Mesenteric fat pad (tissue), 1 donor: ENCODE measurements at regions not wholly inside any gene's neighbourhood (a gene's known extent, or its start where the extent isn't known, plus 50 kb on each side); places are given as distances from the start of the nearest gene placed in this dataset.

ENCODE experiments used
- DNase-seq: peaks from one replicate; pipeline ENCODE4 v3.0.0-alpha.2; 2020; ENCODE audit warnings: low spot score
- donor health status: DM: yes; HTN: yes; CAD: no.

DNA sequence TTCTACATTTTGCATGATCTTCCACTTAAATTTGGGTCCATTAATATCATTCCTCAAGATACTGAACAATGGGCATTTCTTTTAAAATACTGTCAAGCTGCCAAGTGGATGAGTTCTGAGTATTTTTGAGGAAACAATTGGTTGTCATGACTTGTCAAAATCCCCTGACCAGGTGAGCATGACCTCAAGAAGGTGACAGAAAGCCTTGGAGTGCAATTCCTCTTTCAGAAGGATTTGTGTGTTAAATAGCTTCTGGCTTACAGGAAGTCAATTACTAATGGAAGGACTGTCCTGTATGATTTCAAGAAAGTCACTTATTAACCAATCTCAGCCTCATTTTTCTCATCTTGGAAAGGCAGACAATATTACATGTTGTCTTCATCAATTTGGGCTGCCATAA, 460.6 kb downstream of the TSN start:
- DNase-seq = no peak

DNA sequence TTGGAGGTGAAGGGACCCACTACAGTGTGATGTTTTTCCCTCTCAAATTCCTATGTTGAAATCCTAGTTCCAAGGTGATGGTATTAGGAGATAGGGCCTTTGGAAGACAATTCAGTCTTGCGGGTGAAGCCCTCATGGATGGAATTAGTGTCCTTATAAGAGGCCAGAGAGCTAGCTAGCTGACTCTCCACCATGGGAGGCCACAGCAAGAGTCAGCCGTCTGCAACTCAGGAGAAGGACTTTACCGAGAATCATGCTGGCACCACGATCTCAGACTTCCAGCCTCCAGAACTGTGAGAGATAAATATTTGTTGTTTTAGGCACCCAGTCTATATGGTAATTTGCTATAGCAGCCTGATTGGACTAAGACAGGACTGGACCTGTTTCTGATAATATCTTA, 461.4 kb downstream of the TSN start:
- no peak for DNase-seq

DNA sequence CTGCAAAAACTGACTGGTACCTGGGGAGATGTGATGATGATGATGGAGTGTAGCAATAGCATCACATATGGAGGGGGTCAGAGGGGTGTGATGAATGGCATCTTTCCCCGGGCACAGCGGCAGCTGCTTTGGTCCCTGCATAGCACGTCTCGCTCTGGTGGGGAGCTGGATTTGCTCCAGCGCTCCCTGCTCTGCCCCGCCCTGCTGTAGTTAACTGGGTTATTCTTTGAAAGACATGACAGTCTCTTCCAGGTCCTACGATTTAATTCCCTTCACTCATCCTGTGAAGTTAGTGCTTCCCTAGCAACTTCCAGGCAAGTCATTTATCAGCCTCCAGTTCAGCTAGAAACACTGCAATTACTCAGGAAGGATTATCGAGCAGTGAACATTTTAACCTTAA, 463.1 kb downstream of the TSN start:
- DNase-seq = no peak

DNA sequence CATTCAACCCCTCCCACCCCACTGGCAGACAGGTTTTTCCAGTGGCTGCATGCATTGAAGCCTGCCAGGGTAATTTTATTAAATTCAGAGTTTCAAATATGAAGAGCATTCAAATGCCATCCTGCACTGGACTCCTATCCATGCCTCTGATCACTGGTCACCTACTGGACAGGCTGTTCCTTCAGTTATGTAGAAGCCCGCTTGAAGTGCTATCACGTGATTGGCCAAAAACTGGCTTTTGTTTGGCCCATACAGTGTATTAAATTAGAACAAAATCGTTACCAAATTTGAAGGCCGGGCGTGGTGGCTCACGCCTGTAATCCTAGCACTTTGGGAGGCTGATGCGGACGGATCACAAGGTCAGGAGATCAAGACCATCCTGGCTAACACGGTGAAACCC, 464.1 kb downstream of the TSN start:
- no peak for DNase-seq

DNA sequence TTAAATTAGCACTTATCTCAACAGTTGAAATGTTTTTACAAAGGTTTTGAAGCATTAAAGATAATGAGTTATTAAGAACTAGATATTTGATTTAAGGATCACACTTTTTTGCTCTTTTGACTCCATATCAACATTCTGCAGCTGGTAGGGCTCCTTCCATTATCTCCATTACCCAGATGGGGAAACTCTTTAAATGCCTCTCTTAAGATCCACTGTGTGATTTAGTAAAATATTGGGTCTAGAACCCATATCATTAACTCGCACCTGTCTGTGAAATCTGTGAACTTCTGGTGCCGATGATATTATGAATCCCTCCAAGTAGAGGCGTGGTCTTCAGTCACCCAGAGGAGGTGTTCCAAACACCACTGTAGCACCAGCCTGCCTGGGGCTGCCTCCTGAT, 466.2 kb downstream of the TSN start:
- no peak for DNase-seq

DNA sequence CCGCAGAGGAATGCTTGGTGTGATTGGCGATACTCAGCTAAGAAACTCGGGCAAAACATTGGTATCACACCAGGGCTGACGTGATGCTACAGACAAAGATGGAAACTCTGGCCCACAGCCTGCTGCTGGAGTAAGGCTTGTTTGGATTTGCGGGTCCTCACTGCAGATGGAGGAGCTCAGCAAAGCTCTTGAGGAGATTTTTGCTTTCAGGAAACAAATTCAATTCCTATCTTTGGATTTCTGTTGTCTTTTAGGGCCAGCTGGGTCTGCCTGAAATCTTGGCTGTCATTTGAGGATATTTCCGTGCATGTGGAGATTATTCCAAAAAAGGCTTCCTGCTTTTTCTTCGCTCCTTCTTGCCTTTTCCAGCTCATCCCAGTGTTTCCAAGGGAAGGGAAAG, 475.8 kb downstream of the TSN start:
- no peak for DNase-seq

DNA sequence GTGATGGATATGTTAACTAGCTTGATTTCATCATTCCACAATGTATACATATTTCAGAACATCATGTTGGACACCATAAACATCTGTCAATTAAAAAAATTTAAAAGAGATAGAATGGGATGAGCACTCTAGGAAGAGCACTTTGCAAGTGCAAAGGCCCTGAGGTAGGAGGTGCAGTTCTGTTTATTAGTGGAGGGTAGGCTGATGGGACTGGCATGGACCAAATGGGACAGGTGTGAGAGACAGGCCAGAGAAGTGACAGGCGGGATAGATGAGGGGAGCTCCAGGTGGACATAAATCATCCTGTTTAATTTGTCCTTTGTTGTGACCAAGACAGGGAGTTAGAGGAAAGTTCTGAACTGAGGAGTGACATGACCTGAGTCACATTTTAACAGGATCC, 477.9 kb downstream of the TSN start:
- DNase-seq = no peak

DNA sequence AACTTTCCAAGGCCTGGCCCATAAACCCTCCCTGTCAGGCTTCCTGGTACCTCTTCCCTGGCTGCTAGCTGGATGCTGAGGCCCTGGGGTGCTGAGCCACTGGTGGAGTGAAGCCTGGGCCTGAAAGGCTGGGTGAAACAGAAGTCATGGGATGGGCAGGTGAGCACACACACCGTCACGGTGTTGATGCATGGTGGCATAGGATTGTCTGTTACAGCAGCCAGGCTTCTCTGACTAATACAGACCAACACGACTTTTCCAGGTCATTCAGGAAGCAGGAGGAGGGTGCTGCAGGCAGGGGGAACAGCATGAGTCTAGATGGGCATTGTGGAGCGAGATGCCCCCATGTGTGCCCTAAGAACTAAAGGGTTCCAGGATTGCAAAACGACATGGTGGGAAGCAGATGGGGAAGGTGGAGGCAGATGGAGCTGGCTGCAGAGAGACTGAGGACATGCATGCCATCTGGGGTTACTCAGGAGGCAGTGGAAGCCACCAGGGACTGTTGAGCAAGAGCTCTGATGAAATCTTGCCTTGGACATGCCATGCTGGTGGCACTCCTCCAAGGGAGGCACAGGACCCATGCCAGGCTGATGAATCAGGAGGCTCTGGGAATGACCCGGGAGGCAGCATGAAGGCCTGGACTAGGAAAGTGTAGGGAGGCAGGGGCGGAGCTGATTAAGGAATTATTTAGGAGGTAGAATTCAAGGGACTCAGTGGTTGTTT, 480.9 kb downstream of the TSN start:
- no peak for DNase-seq

DNA sequence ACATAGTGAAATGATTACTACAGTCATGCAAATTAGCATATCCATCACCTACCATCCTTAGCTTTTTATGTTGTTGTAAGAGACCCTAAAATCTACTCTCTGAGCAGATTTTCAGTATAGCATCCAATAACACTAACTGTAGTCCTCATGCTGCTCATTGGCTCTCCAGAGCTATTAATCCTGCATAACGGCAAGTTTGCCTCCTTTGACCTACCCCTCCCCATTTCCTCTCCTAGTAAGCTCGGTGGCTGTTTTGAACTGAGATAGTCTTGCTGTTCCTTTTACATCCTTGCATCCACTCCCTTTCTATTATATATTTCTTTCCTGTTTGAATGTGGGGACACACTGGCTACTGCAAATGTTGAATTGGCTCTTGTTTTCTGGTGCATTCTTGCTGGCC, 481.5 kb downstream of the TSN start:
- no peak for DNase-seq

DNA sequence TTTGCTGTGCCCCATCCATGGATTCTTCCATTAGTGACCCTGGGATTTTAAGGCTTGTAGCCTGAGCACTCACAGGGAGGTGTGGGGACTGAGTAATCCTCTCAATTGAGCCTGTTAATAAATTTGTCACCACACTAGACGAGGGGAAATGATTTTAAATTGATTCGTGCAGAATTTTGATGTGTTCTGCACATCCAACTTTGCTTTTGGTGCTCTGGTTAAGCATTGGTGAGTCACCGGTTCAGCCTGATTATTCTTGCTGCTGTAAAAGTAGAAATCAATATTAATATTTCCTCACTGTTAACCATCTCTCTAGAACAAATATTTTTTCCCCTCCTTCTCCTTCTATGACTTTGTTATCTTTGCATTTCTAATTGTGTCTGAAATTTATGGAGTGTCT, 482.0 kb downstream of the TSN start:
- no peak for DNase-seq

DNA sequence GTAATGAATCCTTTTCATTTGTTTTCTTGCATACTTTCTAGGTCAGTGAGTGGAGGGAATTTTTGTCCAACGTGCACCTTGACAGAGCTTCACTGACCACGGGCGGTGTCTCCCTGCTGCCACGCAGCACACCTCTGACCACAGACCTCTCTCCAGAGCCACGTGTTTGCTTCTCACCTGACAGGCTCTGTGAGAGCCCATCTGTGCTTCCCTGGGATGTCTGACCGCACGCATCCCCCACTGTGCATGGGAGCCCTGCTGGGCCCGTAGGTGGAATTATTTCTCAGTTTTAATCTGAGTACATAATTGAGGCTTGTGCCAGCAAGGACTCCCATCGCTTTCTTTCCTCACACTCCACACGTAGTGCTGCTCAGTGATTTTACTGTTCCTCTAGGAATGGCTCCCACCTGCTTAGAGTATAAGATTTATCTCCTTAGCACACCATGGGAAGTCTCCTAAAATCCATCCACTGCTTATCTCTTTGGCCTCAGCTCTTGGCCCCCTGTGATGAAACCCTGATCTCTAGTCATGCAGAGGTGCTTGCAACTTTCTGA, 482.6 kb downstream of the TSN start:
- no peak for DNase-seq

DNA sequence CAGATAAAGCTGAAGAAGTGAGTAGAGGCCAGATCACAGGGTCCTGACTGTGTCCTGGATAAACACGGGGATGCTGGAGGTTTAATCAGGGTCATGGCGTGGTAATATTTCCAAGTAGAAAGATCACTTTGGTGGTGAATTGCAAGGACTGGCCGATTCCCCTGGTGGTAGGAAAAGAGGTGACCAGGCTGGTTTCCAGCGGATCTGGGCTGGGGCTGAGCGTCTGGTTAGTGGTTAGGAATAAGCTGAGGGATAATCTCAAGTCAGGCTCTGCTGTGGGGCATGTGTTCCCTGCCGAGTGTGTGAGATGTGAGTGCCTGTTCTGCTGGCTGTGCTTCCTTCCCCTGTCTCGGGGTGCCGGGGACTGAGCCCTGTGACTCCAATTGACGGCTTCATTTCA, 484.0 kb downstream of the TSN start:
- no peak for DNase-seq

DNA sequence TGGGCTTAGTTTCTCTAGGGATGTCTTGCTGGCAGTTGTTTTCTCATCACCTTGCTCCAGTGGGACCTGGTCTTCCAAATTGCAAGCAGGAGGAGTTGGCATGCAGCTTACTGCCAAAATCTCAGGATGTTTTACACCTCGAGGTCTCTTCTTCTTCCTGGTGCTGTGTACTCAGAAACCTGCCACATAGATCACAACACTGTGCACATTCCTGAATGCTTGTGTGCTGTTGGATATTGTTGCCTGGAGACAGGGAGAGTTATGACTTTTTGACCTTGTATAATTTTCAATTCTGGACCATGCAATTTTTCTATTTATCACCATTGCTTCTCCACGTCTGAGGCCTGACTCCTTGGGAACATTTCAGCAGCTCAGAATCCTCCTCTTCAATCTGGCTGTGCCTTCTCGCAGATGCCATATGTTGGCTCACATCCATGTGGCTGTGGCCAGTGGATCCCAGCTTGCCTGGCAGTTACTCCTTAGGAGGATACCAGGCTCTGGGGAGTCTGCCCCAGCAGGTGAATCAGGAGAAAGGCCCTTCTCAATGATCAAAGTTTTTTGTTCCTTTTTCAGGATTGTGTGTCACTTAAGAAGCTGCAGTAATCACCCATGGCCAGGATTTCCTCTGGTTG, 489.3 kb downstream of the TSN start:
- DNase-seq = no peak

DNA sequence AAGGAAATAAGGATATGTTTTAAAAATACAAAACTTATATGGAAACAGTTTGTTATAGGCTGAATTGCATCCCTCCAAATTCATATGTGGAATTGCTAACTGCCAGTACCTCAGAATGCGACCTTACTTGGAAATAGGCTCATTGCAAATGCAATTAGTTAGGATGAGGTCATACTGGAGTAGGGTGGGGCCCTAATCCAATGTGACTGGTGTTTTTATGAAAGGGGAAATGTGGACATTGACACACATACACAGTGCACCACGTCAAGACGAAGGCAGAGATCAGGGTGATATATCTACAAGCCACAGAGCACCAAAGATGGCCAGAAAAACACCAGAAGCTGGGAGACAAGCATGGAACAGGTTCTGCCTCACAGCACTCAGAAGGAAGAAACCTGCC, 494.2 kb downstream of the TSN start:
- DNase-seq = no peak

DNA sequence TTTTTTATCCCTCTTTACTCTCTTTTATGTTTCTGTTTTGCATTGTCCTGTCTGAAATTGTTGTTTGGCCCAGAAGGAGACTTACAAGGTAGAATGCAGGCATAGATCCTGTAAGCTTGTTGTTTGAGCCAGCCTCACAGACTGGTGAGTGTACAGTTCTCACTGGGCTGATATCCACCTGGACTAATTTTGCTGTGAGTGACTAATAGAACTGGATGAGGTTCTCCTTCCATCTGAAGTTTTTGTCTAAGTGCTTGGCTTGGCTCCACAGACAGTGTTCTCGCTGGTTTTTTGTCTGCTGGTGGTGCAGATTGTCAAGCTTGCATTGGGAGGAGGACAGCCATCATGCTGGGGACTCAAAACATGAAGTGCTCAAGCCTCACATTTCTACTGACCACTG, 495.7 kb downstream of the TSN start:
- no peak for DNase-seq

DNA sequence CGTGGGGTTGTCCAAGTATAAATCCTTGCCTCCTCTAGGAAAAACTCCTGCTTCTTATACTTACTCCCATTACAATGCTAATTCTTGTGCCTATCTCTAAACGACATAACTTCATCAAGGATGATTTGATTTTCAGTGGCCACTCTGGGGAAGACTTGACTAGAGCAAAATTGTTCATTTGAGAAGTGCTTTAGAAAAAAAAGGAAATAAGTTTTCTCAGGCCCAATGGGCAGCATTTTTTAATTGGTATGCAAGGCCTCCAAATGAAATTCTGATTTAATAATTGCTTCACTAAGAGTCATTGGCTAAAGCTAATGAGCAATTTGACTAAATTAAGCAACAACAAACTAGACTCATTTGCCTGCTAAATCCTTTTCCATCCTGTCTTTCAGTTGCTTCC, 496.1 kb downstream of the TSN start:
- no peak for DNase-seq

DNA sequence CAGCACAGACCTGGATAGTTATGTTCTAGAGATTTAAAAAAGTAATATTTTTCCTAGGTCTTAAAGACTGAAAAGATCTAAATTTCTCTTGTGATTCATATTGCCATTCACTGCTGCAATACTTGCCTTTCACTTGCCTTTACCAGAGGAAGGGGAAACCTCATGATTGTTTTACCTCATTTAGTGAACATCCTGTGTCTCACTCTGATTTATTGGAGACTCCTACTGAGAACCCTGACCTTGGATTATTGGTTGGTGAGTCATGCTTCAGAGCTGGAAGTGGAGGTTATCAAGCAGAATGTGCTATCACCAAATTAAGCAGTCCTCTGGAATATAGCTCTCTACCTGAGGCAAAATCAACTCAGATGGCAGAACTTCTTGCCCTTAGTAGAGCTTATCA, 500.5 kb downstream of the TSN start:
- no peak for DNase-seq

DNA sequence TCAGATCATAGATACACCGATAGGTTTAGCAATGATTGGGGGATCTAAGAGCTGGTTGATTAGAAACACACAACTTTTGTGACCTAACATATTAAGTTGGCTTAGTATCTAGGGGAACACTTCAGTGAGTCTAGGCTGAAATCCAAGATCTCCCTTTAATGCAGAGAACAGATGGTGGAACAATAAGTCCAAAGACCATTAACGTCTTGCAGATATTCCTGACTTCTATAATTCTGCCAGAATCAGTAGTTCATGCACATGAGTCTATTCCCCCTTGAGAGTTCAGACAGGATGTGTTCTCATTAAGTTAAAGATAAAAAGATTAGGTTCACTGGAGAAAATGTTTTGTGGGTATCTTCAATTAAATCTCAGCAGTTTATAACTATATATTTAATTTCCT, 506.5 kb downstream of the TSN start:
- DNase-seq = no peak

DNA sequence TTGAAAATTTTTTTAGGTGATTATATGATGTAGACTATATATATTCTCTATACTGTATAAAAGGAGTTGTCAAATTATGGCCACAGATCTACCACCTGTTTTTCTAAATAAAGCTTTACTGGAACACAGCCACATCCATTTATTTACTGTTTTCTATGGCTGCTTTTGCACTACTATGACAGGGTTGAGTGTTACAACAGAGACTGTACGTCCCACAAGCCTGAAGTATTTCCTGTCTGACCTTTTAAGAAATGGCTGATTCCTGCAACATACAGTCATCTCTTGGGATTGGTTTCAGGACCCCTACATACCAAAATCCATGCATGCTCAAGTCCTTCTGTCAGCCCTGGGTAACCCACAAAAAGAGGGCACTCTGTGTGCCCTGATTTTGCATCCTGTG, 508.3 kb downstream of the TSN start:
- no peak for DNase-seq

DNA sequence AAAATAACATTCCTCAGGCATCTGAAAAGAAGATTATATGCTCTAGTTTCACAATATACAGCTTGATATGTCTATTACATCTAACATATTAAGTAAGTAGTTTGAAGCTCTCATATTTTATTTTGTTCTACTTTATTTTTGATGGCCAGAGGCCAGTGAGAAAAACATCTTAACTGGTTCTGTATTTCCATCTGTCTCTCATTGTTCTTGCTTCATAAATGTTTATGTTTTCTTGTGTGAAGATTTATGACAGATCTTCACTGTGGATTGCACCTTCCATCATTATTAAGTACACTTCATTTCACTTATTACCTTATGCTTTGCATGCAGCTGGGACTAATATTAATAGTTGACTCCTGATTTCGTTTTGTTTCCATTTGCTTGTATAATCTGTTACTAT, 511.2 kb downstream of the TSN start:
- DNase-seq = no peak

DNA sequence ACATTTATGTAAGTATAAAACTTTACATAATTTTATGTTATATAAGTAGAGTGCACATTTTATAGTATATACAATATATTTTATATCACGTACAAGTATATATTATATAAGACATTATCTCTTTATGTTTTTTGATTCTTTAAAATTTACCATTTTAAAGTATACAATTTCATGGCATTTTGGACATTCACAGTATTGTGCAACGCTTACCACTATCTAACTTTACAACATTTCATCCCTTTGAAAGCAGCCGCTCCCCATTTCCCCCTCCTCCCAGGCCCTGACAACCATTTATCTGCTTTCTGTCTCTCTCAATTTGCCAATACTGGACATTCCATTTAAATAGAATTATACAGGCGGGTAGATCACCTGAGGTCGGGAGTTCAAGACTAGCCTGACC, 512.5 kb downstream of the TSN start:
- DNase-seq = no peak

DNA sequence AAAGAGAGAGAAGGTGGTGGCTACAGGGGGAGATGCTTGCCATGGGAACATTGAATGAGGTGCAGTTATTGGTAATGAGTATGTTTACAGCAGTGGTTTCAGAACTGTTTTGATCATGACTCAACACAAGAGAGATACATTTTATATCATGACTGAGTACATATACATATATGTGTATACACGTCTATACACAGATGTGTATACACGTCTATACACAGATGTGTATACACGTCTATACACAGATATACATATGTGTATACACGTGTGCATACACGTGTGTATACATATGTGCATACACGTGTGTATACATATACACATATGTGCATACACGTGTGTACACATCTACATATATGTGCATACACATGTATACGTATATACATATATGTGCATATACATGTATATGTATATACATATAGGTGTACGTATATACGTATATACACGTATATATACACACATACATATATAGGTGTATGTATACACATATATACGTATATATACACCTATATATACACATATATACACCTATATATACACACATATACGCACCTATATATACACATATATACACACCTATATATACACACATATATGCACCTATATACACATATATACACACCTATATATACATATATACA, 518.5 kb downstream of the TSN start:
- no peak for DNase-seq

DNA sequence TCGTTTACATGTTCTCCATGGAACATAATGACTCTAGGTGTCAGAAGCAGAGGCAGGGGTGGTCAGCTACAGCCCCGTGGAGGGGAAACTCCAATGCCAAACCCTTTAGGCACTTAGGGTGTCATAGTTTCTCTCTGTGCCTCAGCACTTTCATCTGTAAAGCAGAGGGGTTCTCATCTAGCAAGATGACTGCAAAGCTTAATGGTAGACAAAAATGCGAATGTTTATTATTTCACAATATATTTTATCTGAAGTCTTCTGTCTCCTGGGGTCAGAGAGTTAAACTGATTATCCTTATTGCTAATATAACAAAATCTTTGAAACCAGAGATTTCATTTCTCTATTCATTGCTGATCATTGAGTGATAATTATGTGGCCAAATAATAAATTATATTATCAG, 522.5 kb downstream of the TSN start:
- DNase-seq = no peak
